GM23338 (cell line): ENCODE measurements at regions not wholly inside any gene's neighbourhood (a gene's known extent, or its start where the extent isn't known, plus 50 kb on each side); places are given as distances from the start of the nearest gene placed in this dataset.

Experiments
- ATAC-seq: fragments of 200-7000 bp; cut with Tn5 transposase; 3 replicates; pipeline ENCODE4 v1.9.1; 2020
- DNase-seq: peaks from one replicate; pipeline ENCODE4 v3.0.0-alpha.2; 2015; ENCODE audit warnings: low spot score
- H2AFZ ChIP-seq: fragments of 200-600 bp; sonication (generic); 2 replicates; pipeline ENCODE4 v1.8.0; 2016; ENCODE audit warnings: antibody characterized with exemption, mild to moderate bottlenecking, moderate library complexity
- H3F3A ChIP-seq: fragments of 200-600 bp; sonication (generic); replicated peaks from 2 replicates; pipeline ENCODE4 v1.8.0; 2017; ENCODE audit warnings: antibody characterized with exemption, mixed run types, low read depth
- H3K27ac ChIP-seq: fragments of 200-600 bp; sonication (generic); 2 replicates; pipeline ENCODE4 v1.6.1; 2016; ENCODE audit warnings: low read depth
- H3K27me3 ChIP-seq: fragments of 200-600 bp; sonication (generic); 2 replicates; pipeline ENCODE4 v1.8.0; 2016; ENCODE audit warnings: mild to moderate bottlenecking, mixed run types, moderate library complexity; ENCODE audit not compliant: insufficient read depth
- H3K36me3 ChIP-seq: fragments of 200-600 bp; sonication (generic); 2 replicates; pipeline ENCODE4 v1.8.0; 2016; ENCODE audit warnings: mild to moderate bottlenecking; ENCODE audit not compliant: insufficient read depth
- H3K4me1 ChIP-seq: fragments of 200-600 bp; sonication (generic); 2 replicates; pipeline ENCODE4 v1.8.0; 2016; ENCODE audit warnings: mild to moderate bottlenecking, moderate library complexity; ENCODE audit not compliant: insufficient read depth
- H3K4me2 ChIP-seq: fragments of 200-600 bp; sonication (generic); 2 replicates; pipeline ENCODE4 v1.7.1; 2017; ENCODE audit warnings: mixed run types
- H3K4me3 ChIP-seq: fragments of 200-600 bp; sonication (generic); 2 replicates; pipeline ENCODE4 v1.6.1; 2016; ENCODE audit warnings: mixed run types
- H3K79me2 ChIP-seq: fragments of 200-600 bp; sonication (generic); replicated peaks from 2 replicates; pipeline ENCODE4 v1.8.0; 2017; ENCODE audit warnings: mild to moderate bottlenecking; ENCODE audit not compliant: insufficient read depth
- H3K9me2 ChIP-seq: fragments of 200-600 bp; sonication (generic); 2 replicates; pipeline ENCODE4 v1.8.0; 2017; ENCODE audit not compliant: insufficient read depth
- H4K20me1 ChIP-seq: fragments of 200-600 bp; sonication (generic); replicated peaks from 2 replicates; pipeline ENCODE4 v1.8.0; 2017; ENCODE audit warnings: mild to moderate bottlenecking; ENCODE audit not compliant: insufficient read depth
- H3K27ac Mint-ChIP-seq: 2 replicates; pipeline ENCODE4 v1.8.0; 2020; ENCODE audit warnings: inconsistent platforms, mild to moderate bottlenecking, moderate library complexity, mixed read lengths
- H3K27me3 Mint-ChIP-seq: 3 replicates; pipeline ENCODE4 v1.8.0; 2022; ENCODE audit warnings: low read depth, mild to moderate bottlenecking, moderate library complexity, mixed read lengths, inconsistent platforms; ENCODE audit not compliant: insufficient read depth, poor library complexity
- H3K36me3 Mint-ChIP-seq: 3 replicates; pipeline ENCODE4 v1.8.0; 2021; ENCODE audit warnings: low read depth, mild to moderate bottlenecking, inconsistent platforms, moderate library complexity, mixed read lengths
- H3K4me1 Mint-ChIP-seq: 3 replicates; pipeline ENCODE4 v1.8.0; 2020; ENCODE audit warnings: mild to moderate bottlenecking, inconsistent platforms, mixed read lengths
- H3K4me3 Mint-ChIP-seq: 3 replicates; pipeline ENCODE4 v1.8.0; 2021; ENCODE audit warnings: moderate library complexity, mild to moderate bottlenecking, inconsistent platforms, mixed read lengths
- H3K9me3 Mint-ChIP-seq: 3 replicates; pipeline ENCODE4 v1.8.0; 2020; ENCODE audit warnings: moderate library complexity, mild to moderate bottlenecking, inconsistent platforms, mixed read lengths
- CTCF ChIP-seq, 2 experiments: fragments of 200-600 bp in 1 of 2; sonication (generic) in 1 of 2; conservative IDR thresholded peaks; 2 replicates each; pipeline versions ENCODE4 v1.5.1 to v1.6.1; 2016 to 2017; ENCODE audit warnings: antibody characterized with exemption in 2 of 2, low read depth in 2 of 2, mild to moderate bottlenecking in 2 of 2, moderate library complexity in 1 of 2
- ETS1 ChIP-seq: IDR thresholded peaks from 2 replicates; pipeline ENCODE4 v1.6.1; 2016; ENCODE audit warnings: antibody characterized with exemption
- EZH2 ChIP-seq: fragments of 200-600 bp; sonication (generic); IDR thresholded peaks from one replicate; pipeline ENCODE4 v1.8.0; 2017; ENCODE audit warnings: antibody characterized with exemption, mild to moderate bottlenecking, low read depth; ENCODE audit not compliant: unreplicated experiment
- EZH2phosphoT487 ChIP-seq: fragments of 200-600 bp; sonication (generic); IDR thresholded peaks from one replicate; pipeline ENCODE4 v1.8.1; 2018; ENCODE audit warnings: antibody characterized with exemption; ENCODE audit not compliant: unreplicated experiment
- JUNB ChIP-seq: IDR thresholded peaks from one replicate; pipeline ENCODE4 v1.6.1; 2016; ENCODE audit warnings: antibody characterized with exemption; ENCODE audit not compliant: unreplicated experiment
- NANOG ChIP-seq: IDR thresholded peaks from 2 replicates; pipeline ENCODE4 v1.6.1; 2016; ENCODE audit warnings: antibody characterized with exemption, borderline replicate concordance
- REST ChIP-seq: IDR thresholded peaks from one replicate; pipeline ENCODE4 v1.6.1; 2018; ENCODE audit warnings: antibody characterized with exemption; ENCODE audit not compliant: unreplicated experiment
- STAT1 ChIP-seq: IDR thresholded peaks from one replicate; pipeline ENCODE4 v1.6.1; 2016; ENCODE audit warnings: antibody characterized with exemption; ENCODE audit not compliant: unreplicated experiment
- ZNF114 ChIP-seq: fragments of 250-450 bp; sonication (Bioruptor Pico); IDR thresholded peaks from 2 replicates; pipeline ENCODE4 v1.5.0; 2020; ENCODE audit warnings: mild to moderate bottlenecking, moderate library complexity
- ZNF331 ChIP-seq: fragments of 250-450 bp; sonication (Bioruptor Pico); IDR thresholded peaks from 2 replicates; pipeline ENCODE4 v1.5.0; 2020; ENCODE audit warnings: low read depth, mild to moderate bottlenecking, moderate library complexity
- ZNF462 ChIP-seq: fragments of 250-450 bp; sonication (Bioruptor Pico); IDR thresholded peaks from 2 replicates; pipeline ENCODE4 v1.5.0; 2020; ENCODE audit warnings: mild to moderate bottlenecking, moderate library complexity

GRCh38 chr5:121668635-121669034 is 183.0 kb upstream of the FTMT start:
- Histone ChIP-seq H4K20me1 (no peaks in the 10 kb centered on the region), H3K79me2 (no peaks in the 10 kb centered on the region), H3K27me3 (no peaks in the 10 kb centered on the region), H3K4me3 (no peak overlapping the region), H3F3A (no peaks in the 10 kb centered on the region), H3K27ac (no peak overlapping the region), H3K4me2 (no peak overlapping the region), H2AFZ (no peak overlapping the region), H3K9me2 (no peaks in the 10 kb centered on the region), H3K36me3 (no peaks in the 10 kb centered on the region), H3K4me1 (no peaks in the 10 kb centered on the region)
- peaks cover 3% of the 10 kb centered on the region for H3K27me3 Mint-ChIP-seq
- DNase-seq (no peak), ATAC-seq (no peak)
- H3K4me1 Mint-ChIP-seq, result no peaks in the 10 kb centered on the region
- H3K36me3 Mint-ChIP-seq, result peaks cover 4% of the 10 kb centered on the region; the same call in 1 of the 3 replicates
- H3K27ac Mint-ChIP-seq, result no peak overlapping the region
- TF ChIP-seq ETS1, result no peak
- TF ChIP-seq NANOG, result no peak
- TF ChIP-seq CTCF (conservative IDR thresholded peaks at IDR 0.05; ENCODE audit: low read depth in 2 of 2), result no peak
- no peak for TF ChIP-seq JUNB
- TF ChIP-seq ZNF462 (CRISPR knock-in tag), result no peak
- no peak for TF ChIP-seq ZNF331
- TF ChIP-seq EZH2phosphoT487, result no peak
- no peak for TF ChIP-seq EZH2
- TF ChIP-seq ZNF114 (CRISPR knock-in tag), result no peak
- TF ChIP-seq STAT1, result no peak
- no peak for TF ChIP-seq REST
- peaks cover 22% of the 10 kb centered on the region; the same call in 2 of the 3 replicates for H3K9me3 Mint-ChIP-seq
- H3K4me3 Mint-ChIP-seq, result no peak overlapping the region
